Panc1 (cell line): ENCODE measurements at regions not wholly inside any gene's neighbourhood (a gene's known extent, or its start where the extent isn't known, plus 50 kb on each side); places are given as distances from the start of the nearest gene placed in this dataset.

Experiments used
- ATAC-seq: fragments of 200-7000 bp; cut with Tn5 transposase; 2 replicates; pipeline ENCODE4 v1.9.1; 2020; ENCODE audit warnings: mild to moderate bottlenecking, moderate library complexity
- BruUV-seq: library from RNA; stranded (reverse); fragments of 400-500 nt; replicated peaks from 2 replicates; lab custom pipeline; 2021; lab: Mats Ljungman, UMichigan
- CTCF ChIA-PET: fragments of 300-600 bp; sonication (Branson Sonifier 250); formaldehyde crosslinking; loops from one replicate; lab custom pipeline; 2022; ENCODE audit warnings: antibody characterized with exemption; lab: Charles Lee
- POLR2A ChIA-PET: fragments of 300-600 bp; sonication (Branson Sonifier 250); formaldehyde crosslinking; loops from one replicate; lab custom pipeline; 2022; ENCODE audit warnings: antibody characterized with exemption; lab: Charles Lee
- DNase-seq: peaks from one replicate; pipeline ENCODE4 v3.0.0-alpha.2; 2010; ENCODE audit warnings: low read depth, low spot score
- H3K27ac ChIP-seq: 2 replicates; pipeline ENCODE4 v1.5.1; 2011; ENCODE audit warnings: mild to moderate bottlenecking, low read length, inconsistent platforms
- H3K27me3 ChIP-seq: fragments of 200-500 bp; sonication (Bioruptor generic); 2 replicates; pipeline ENCODE4 v1.6.0; 2014; ENCODE audit warnings: low read length, inconsistent platforms; ENCODE audit not compliant: control insufficient read depth, insufficient read depth
- H3K36me3 ChIP-seq: fragments of 200-500 bp; sonication (Bioruptor generic); 2 replicates; pipeline ENCODE4 v1.5.1; 2014; ENCODE audit warnings: inconsistent platforms, mild to moderate bottlenecking, low read length, moderate library complexity; ENCODE audit not compliant: control insufficient read depth, insufficient read depth
- H3K4me1 ChIP-seq: 2 replicates; pipeline ENCODE4 v1.5.1; 2011; ENCODE audit warnings: inconsistent platforms, mild to moderate bottlenecking, low read length, moderate library complexity; ENCODE audit not compliant: control insufficient read depth, insufficient read depth
- H3K4me3 ChIP-seq, 2 experiments: 2 replicates each; pipeline ENCODE4 v1.5.1; 2011 to 2012; ENCODE audit warnings: low read depth in 2 of 2, low read length in 2 of 2, mild to moderate bottlenecking in 2 of 2, inconsistent platforms in 1 of 2, moderate library complexity in 1 of 2
- H3K9me3 ChIP-seq: fragments of 200-500 bp; sonication (Bioruptor generic); 2 replicates; pipeline ENCODE4 v1.5.1; 2014; ENCODE audit warnings: low read depth, mild to moderate bottlenecking, inconsistent platforms, low read length, moderate library complexity; ENCODE audit not compliant: control insufficient read depth, insufficient read depth
- CTCF ChIP-seq: fragments of 450-650 bp; IDR thresholded peaks from 2 replicates; pipeline ENCODE4 v1.5.1; 2017; ENCODE audit warnings: mild to moderate bottlenecking
- POLR2AphosphoS5 ChIP-seq: IDR thresholded peaks from 2 replicates; pipeline ENCODE4 v1.6.1; 2012; ENCODE audit warnings: mild to moderate bottlenecking, low read depth, low read length, moderate library complexity
- REST ChIP-seq, 2 experiments: IDR thresholded peaks; 2 replicates each; pipeline ENCODE4 v1.6.1; 2011 to 2012; ENCODE audit warnings: low read depth in 2 of 2, control low read depth in 1 of 2, low read length in 1 of 2, mild to moderate bottlenecking in 1 of 2, moderate library complexity in 1 of 2; ENCODE audit not compliant: insufficient read depth in 1 of 2
- SIN3A ChIP-seq: IDR thresholded peaks from 2 replicates; pipeline ENCODE4 v1.6.1; 2012; ENCODE audit warnings: low read depth, mild to moderate bottlenecking, low read length, moderate library complexity, borderline replicate concordance; ENCODE audit not compliant: insufficient read depth
- TCF7L2 ChIP-seq: IDR thresholded peaks from 2 replicates; pipeline ENCODE4 v1.6.1; 2011; ENCODE audit warnings: mild to moderate bottlenecking, low read depth, low read length, inconsistent platforms
- in situ Hi-C: cut with HindIII; loops from 2 replicates; pipeline ENCODE4 v1.10.0; 2016; ENCODE audit warnings: low sequenced_read_pairs, low pct_unique_long_range_greater_than_20kb
- intact Hi-C: fragments of 100-400 bp; cut with micrococcal nuclease; formaldehyde crosslinking; loops from one replicate; pipeline ENCODE4 v1.10.0; 2022; ENCODE audit not compliant: unreplicated experiment

GRCh38 chr2:107529146-107529545 lies 297.5 kb upstream of the RGPD4 start:
- Histone ChIP-seq H3K4me3 (no peak overlapping the region), H3K36me3 (no peaks in the 10 kb centered on the region), H3K9me3 (0 out of 2 replicates have a peak, but pooled peaks cover 5% of the 10 kb centered on the region), H3K27me3 (no peaks in the 10 kb centered on the region), H3K27ac (no peak overlapping the region), H3K4me1 (no peaks in the 10 kb centered on the region)
- POLR2A ChIA-PET: no interaction called here
- TF ChIP-seq TCF7L2 (no peak), REST (IDR thresholded peaks at IDR 0.05; ENCODE audit: insufficient read depth in 1 of 2, low read depth in 2 of 2, low read length in 1 of 2) (no peak), POLR2AphosphoS5 (no peak), SIN3A (no peak), CTCF (no peak)
- ATAC-seq (no peak), DNase-seq (no peak)
- intact Hi-C loops: no loop called here
- CTCF ChIA-PET: no interaction called here
- in situ Hi-C loops: no loop called here
- no TSS peak for BruUV-seq

- ChIA-PET POLR2A (no interaction called here), CTCF (no interaction called here)
- no peak for DNase-seq
- H3K27me3 ChIP-seq: no peaks in the 10 kb centered on the region
- TF ChIP-seq SIN3A (no peak), TCF7L2 (no peak), POLR2AphosphoS5 (no peak), CTCF (no peak), REST (IDR thresholded peaks at IDR 0.05; ENCODE audit: insufficient read depth in 1 of 2, low read depth in 2 of 2, low read length in 1 of 2) (no peak)
- H3K4me1 ChIP-seq: no peaks in the 10 kb centered on the region
- no peaks in the 10 kb centered on the region for H3K36me3 ChIP-seq
- BruUV-seq: no TSS peak
- H3K9me3 ChIP-seq: 0 out of 2 replicates have a peak, but pooled peaks cover 5% of the 10 kb centered on the region
- in situ Hi-C loops (no loop called here), intact Hi-C loops (no loop called here)
- no peak overlapping the region for H3K27ac ChIP-seq
- H3K4me3 ChIP-seq: no peak overlapping the region
- ATAC-seq: no peak
Measured at GRCh38 chr2:107530046-107530445, 296.6 kb upstream of the RGPD4 start.
